SK-N-SH (cell line): ENCODE measurements at regions not wholly inside any gene's neighbourhood (a gene's known extent, or its start where the extent isn't known, plus 50 kb on each side); places are given as distances from the start of the nearest gene placed in this dataset.

Experiments
- CHD2 ChIP-seq: fragments of 150-350 bp; IDR thresholded peaks from 2 replicates; pipeline ENCODE4 v1.6.1; 2018; ENCODE audit warnings: low read length; ENCODE audit not compliant: partially characterized antibody
- CTCF ChIP-seq: fragments of 200-600 bp; sonication (generic); IDR thresholded peaks from 2 replicates; pipeline ENCODE4 v1.6.1; 2017; ENCODE audit warnings: antibody characterized with exemption, mild to moderate bottlenecking, moderate library complexity
- FOSL2 ChIP-seq: IDR thresholded peaks from 2 replicates; pipeline ENCODE4 v1.4.0; 2012; ENCODE audit warnings: low read depth, mild to moderate bottlenecking, moderate library complexity, borderline replicate concordance
- FOXJ3 ChIP-seq: sonication (generic); formaldehyde crosslinking; IDR thresholded peaks from 2 replicates; pipeline ENCODE4 v1.5.1; 2020; ENCODE audit warnings: mild to moderate bottlenecking, missing genetic modification reagents
- GABPA ChIP-seq: IDR thresholded peaks from 2 replicates; pipeline ENCODE4 v1.4.0; 2012; ENCODE audit warnings: low read depth, mild to moderate bottlenecking
- MXI1 ChIP-seq: IDR thresholded peaks from 2 replicates; pipeline ENCODE4 v1.6.1; 2012; ENCODE audit warnings: mild to moderate bottlenecking, low read depth, low read length, improper control_type of control experiment
- NRF1 ChIP-seq: IDR thresholded peaks from 2 replicates; pipeline ENCODE4 v1.6.1; 2012; ENCODE audit warnings: low read depth, mild to moderate bottlenecking, low read length
- RAD21 ChIP-seq: IDR thresholded peaks from 2 replicates; pipeline ENCODE4 v1.6.1; 2012; ENCODE audit warnings: mild to moderate bottlenecking, low read length
- YY1 ChIP-seq: IDR thresholded peaks from 2 replicates; pipeline ENCODE4 v1.4.0; 2012; ENCODE audit warnings: low read depth, mild to moderate bottlenecking

GRCh38 chrX:107324493-107325310 lies 118.3 kb downstream of the DNAAF6 start:
- TF ChIP-seq RAD21 (peak; percentile 48), NRF1 (no peak), CHD2 (no peak), MXI1 (no peak), GABPA (no peak), FOXJ3 (CRISPR knock-in tag) (no peak), CTCF (peak; percentile 32; the same call in 1 of the 2 replicates), FOSL2 (no peak), YY1 (no peak)
